ENCODE measurements at regions not wholly inside any gene's neighbourhood (a gene's known extent, or its start where the extent isn't known, plus 50 kb on each side); places are given as distances from the start of the nearest gene placed in this dataset.

DNA sequence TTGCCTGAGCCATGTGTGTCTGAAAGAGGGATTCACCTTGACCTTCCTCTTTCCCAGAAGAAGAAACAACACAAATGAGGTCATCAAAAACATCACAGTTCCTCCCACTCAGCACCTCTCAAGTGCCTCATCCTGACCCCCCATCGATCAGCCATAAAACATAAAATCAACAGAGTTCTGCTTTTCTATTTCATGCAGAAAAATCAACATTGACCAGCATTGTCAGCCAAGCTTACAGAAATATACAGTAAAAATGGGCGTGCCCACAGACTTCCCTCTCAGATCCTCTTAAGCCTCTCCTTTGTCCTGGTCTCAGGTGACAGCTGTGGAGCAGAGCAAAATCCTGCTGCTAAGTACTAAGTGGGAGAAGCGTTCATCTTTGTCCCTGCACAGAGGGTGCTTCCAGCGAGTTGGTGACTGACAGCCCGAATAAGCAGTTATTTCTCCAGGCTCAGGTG, 213.3 kb downstream of the OLFM4 start:
- TF ChIP-seq, protein P1, sequence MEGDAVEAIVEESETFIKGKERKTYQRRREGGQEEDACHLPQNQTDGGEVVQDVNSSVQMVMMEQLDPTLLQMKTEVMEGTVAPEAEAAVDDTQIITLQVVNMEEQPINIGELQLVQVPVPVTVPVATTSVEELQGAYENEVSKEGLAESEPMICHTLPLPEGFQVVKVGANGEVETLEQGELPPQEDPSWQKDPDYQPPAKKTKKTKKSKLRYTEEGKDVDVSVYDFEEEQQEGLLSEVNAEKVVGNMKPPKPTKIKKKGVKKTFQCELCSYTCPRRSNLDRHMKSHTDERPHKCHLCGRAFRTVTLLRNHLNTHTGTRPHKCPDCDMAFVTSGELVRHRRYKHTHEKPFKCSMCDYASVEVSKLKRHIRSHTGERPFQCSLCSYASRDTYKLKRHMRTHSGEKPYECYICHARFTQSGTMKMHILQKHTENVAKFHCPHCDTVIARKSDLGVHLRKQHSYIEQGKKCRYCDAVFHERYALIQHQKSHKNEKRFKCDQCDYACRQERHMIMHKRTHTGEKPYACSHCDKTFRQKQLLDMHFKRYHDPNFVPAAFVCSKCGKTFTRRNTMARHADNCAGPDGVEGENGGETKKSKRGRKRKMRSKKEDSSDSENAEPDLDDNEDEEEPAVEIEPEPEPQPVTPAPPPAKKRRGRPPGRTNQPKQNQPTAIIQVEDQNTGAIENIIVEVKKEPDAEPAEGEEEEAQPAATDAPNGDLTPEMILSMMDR (IDR thresholded peaks at IDR 0.05): no peak
- TF ChIP-seq POLR2AphosphoS5 (IDR thresholded peaks at IDR 0.05): no peak
